ENCODE measurements at regions not wholly inside any gene's neighbourhood (a gene's known extent, or its start where the extent isn't known, plus 50 kb on each side); places are given as distances from the start of the nearest gene placed in this dataset.
"Not testable (repeated sequence)": the region's sequence is repeated elsewhere in the genome, so short reads cannot be mapped to it uniquely, and the experiment has no call there.

- ATAC-seq (no peak), DNase-seq (ENCODE audit: low spot score in 2 of 2) (no peak)
- H3K27ac Mint-ChIP-seq: no peak overlapping the region
- H3K36me3 Mint-ChIP-seq: peaks cover 24 to 31% of the 10 kb centered on the region in 2 donors
- H3K9me3 Mint-ChIP-seq: peaks cover 10 to 25% of the 10 kb centered on the region in 2 donors
These were observed 137.8 kb upstream of the RAB4A start for GRCh38 chr1:229133151-229133550.

GRCh38 chr1:229133811-229134210, 137.1 kb upstream of the RAB4A start:
- peaks cover 24 to 31% of the 10 kb centered on the region in 2 donors for H3K36me3 Mint-ChIP-seq
- peak overlapping the region in 1 of 2 donors; percentile 42 for H3K27ac Mint-ChIP-seq
- ATAC-seq (peak in 1 of 2 donors; percentile 57), DNase-seq (ENCODE audit: low spot score in 2 of 2) (no peak)
- peaks cover 10 to 25% of the 10 kb centered on the region in 2 donors for H3K9me3 Mint-ChIP-seq

GRCh38 chr1:229134381-229135217, 136.3 kb upstream of the RAB4A start:
- not testable (repeated sequence) for DNase-seq (ENCODE audit: low spot score in 2 of 2); ATAC-seq
- Mint-ChIP-seq H3K9me3 (peaks cover 10 to 25% of the 10 kb centered on the region in 2 donors), H3K36me3 (peaks cover 24 to 31% of the 10 kb centered on the region in 2 donors), H3K27ac (peak overlapping the region in 1 of 2 donors; percentile 42)

- DNase-seq (ENCODE audit: low spot score in 2 of 2) (no peak), ATAC-seq (peak in 1 of 2 donors; percentile 78)
- H3K27ac Mint-ChIP-seq: no peak overlapping the region
- peaks cover 10 to 25% of the 10 kb centered on the region in 2 donors for H3K9me3 Mint-ChIP-seq
- peaks cover 24 to 31% of the 10 kb centered on the region in 2 donors for H3K36me3 Mint-ChIP-seq
These were observed 135.1 kb upstream of the RAB4A start for GRCh38 chr1:229135773-229136172.

GRCh38 chr1:229136822-229137221, 134.1 kb upstream of the RAB4A start:
- DNase-seq (ENCODE audit: low spot score in 2 of 2): no peak
- no peak overlapping the region for H3K27ac Mint-ChIP-seq
- peaks cover 24 to 31% of the 10 kb centered on the region in 2 donors for H3K36me3 Mint-ChIP-seq
- peaks cover 10 to 25% of the 10 kb centered on the region in 2 donors for H3K9me3 Mint-ChIP-seq
- no peak for ATAC-seq

- no peak for ATAC-seq
- H3K36me3 Mint-ChIP-seq: peaks cover 24 to 31% of the 10 kb centered on the region in 2 donors
- peaks cover 10 to 25% of the 10 kb centered on the region in 2 donors for H3K9me3 Mint-ChIP-seq
- DNase-seq (ENCODE audit: low spot score in 2 of 2): no peak
- H3K27ac Mint-ChIP-seq: no peak overlapping the region
These were observed 133.6 kb upstream of the RAB4A start for GRCh38 chr1:229137271-229137670.

GRCh38 chr1:229138058-229138457, 132.9 kb upstream of the RAB4A start:
- peaks cover 10 to 23% of the 10 kb centered on the region in 2 donors for H3K9me3 Mint-ChIP-seq
- DNase-seq (ENCODE audit: low spot score in 2 of 2) (no peak), ATAC-seq (no peak)
- peaks cover 24 to 31% of the 10 kb centered on the region in 2 donors for H3K36me3 Mint-ChIP-seq
- no peak overlapping the region for H3K27ac Mint-ChIP-seq

GRCh38 chr1:229139331-229140118, 131.4 kb upstream of the RAB4A start:
- Mint-ChIP-seq H3K9me3 (peaks cover 3 to 9% of the 10 kb centered on the region in 2 donors), H3K36me3 (peaks cover 15 to 22% of the 10 kb centered on the region in 2 donors), H3K27ac (no peak overlapping the region)
- peak; percentile 24 to 89 for ATAC-seq
- DNase-seq (ENCODE audit: low spot score in 2 of 2): peak in 1 of 2 donors; percentile 21

GRCh38 chr1:229140119-229140396, 130.9 kb upstream of the RAB4A start:
- H3K36me3 Mint-ChIP-seq: peaks cover 9 to 16% of the 10 kb centered on the region in 2 donors
- H3K9me3 Mint-ChIP-seq: peaks cover 3 to 9% of the 10 kb centered on the region in 2 donors
- ATAC-seq (no peak), DNase-seq (ENCODE audit: low spot score in 2 of 2) (no peak)
- no peak overlapping the region for H3K27ac Mint-ChIP-seq

- Mint-ChIP-seq H3K27ac (no peak overlapping the region), H3K9me3 (no peaks in the 10 kb centered on the region), H3K36me3 (peaks cover 1 to 4% of the 10 kb centered on the region in 2 donors)
- ATAC-seq: no peak
- no peak for DNase-seq (ENCODE audit: low spot score in 2 of 2)
These were observed 129.6 kb upstream of the RAB4A start for GRCh38 chr1:229141271-229141670.

- no peak for DNase-seq (ENCODE audit: low spot score in 2 of 2)
- H3K36me3 Mint-ChIP-seq: no peaks in the 10 kb centered on the region
- no peak overlapping the region for H3K27ac Mint-ChIP-seq
- H3K9me3 Mint-ChIP-seq: no peaks in the 10 kb centered on the region
- ATAC-seq: no peak
These were observed 129.1 kb upstream of the RAB4A start for GRCh38 chr1:229141689-229142377.

GRCh38 chr1:229142471-229142870, 128.4 kb upstream of the RAB4A start:
- Mint-ChIP-seq H3K9me3 (no peaks in the 10 kb centered on the region), H3K27ac (no peak overlapping the region), H3K36me3 (no peaks in the 10 kb centered on the region)
- DNase-seq (ENCODE audit: low spot score in 2 of 2) (no peak), ATAC-seq (no peak)

GRCh38 chr1:229146647-229147046, 124.3 kb upstream of the RAB4A start:
- H3K9me3 Mint-ChIP-seq: no peaks in the 10 kb centered on the region
- H3K27ac Mint-ChIP-seq: no peak overlapping the region
- DNase-seq (ENCODE audit: low spot score in 2 of 2): no peak
- no peaks in the 10 kb centered on the region for H3K36me3 Mint-ChIP-seq
- ATAC-seq: no peak

GRCh38 chr1:229147072-229147471, 123.8 kb upstream of the RAB4A start:
- DNase-seq (ENCODE audit: low spot score in 2 of 2) (no peak), ATAC-seq (no peak)
- Mint-ChIP-seq H3K36me3 (no peaks in the 10 kb centered on the region), H3K9me3 (no peaks in the 10 kb centered on the region), H3K27ac (no peak overlapping the region)

GRCh38 chr1:229148041-229148671, 122.8 kb upstream of the RAB4A start:
- DNase-seq (ENCODE audit: low spot score in 2 of 2) (no peak), ATAC-seq (no peak)
- Mint-ChIP-seq H3K36me3 (no peaks in the 10 kb centered on the region), H3K27ac (no peak overlapping the region), H3K9me3 (peaks cover 0 to under 1% of the 10 kb centered on the region in 2 donors)

GRCh38 chr1:229148743-229149142, 122.2 kb upstream of the RAB4A start:
- no peaks in the 10 kb centered on the region for H3K36me3 Mint-ChIP-seq
- ATAC-seq (no peak), DNase-seq (ENCODE audit: low spot score in 2 of 2) (no peak)
- no peak overlapping the region for H3K27ac Mint-ChIP-seq
- H3K9me3 Mint-ChIP-seq: peaks cover 0 to 7% of the 10 kb centered on the region in 2 donors

All from activated naive CD4-positive, alpha-beta T cell treated with anti-CD3 and anti-CD28 coated beads, Interleukin-2, amount 50 U/mL, for 72 hours (primary cell).